ENCODE measurements at regions not wholly inside any gene's neighbourhood (a gene's known extent, or its start where the extent isn't known, plus 50 kb on each side); places are given as distances from the start of the nearest gene placed in this dataset.

DNA sequence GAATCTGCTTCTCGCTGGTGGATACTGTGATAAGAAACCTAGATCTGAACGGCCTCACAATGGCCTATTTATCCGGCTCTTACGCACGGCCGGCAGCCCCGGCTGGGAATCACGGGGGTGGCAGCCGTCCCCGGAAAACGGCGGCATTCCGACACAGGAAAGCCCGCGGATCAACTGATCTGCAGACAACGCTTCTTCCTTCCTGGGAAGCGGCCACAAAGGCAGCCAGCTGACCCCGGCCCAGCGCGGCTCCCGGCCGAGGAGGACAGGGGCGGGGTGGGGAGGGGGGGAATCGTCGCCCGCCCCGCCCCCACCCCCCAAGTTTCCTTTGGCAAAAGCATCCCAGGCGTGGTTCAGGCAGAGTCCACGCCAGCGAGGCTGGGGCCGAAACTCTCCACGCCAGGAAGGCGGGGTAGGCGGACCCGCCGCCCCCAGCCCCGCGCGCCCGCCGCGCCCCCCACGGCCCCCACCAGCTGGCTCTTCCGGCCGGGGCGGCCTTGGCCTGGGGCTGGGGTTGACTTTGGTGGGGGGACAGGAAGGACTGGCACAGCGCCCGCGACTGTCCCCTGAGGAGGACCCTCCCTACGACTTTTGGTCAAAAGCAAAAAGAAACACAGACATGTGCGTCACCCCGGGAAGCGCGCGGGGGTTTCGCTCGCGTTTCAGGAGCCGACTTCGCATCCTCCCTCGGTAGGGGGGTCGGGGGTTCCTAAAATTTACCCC, 247.7 kb upstream of the ANKRD55 start:
- TF ChIP-seq, protein P1, sequence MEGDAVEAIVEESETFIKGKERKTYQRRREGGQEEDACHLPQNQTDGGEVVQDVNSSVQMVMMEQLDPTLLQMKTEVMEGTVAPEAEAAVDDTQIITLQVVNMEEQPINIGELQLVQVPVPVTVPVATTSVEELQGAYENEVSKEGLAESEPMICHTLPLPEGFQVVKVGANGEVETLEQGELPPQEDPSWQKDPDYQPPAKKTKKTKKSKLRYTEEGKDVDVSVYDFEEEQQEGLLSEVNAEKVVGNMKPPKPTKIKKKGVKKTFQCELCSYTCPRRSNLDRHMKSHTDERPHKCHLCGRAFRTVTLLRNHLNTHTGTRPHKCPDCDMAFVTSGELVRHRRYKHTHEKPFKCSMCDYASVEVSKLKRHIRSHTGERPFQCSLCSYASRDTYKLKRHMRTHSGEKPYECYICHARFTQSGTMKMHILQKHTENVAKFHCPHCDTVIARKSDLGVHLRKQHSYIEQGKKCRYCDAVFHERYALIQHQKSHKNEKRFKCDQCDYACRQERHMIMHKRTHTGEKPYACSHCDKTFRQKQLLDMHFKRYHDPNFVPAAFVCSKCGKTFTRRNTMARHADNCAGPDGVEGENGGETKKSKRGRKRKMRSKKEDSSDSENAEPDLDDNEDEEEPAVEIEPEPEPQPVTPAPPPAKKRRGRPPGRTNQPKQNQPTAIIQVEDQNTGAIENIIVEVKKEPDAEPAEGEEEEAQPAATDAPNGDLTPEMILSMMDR (IDR thresholded peaks at IDR 0.05), result no peak
- TF ChIP-seq POLR2A (IDR thresholded peaks at IDR 0.05), result no peak

Measured in testis (tissue), 2 donors.